ENCODE measurements at regions not wholly inside any gene's neighbourhood (a gene's known extent, or its start where the extent isn't known, plus 50 kb on each side); places are given as distances from the start of the nearest gene placed in this dataset.

GRCh38 chr2:185222311-185222710 is 516.3 kb upstream of the FSIP2 start:
- TF ChIP-seq RARB (CRISPR knock-in tag; IDR thresholded peaks at IDR 0.05) (no peak), ESRRG (CRISPR knock-in tag; IDR thresholded peaks at IDR 0.05) (no peak), OSR1 (CRISPR knock-in tag; IDR thresholded peaks at IDR 0.05) (no peak), ZNF70 (CRISPR knock-in tag; IDR thresholded peaks at IDR 0.05) (no peak), ZFP3 (CRISPR knock-in tag; IDR thresholded peaks at IDR 0.05) (no peak), BACH2 (CRISPR knock-in tag; IDR thresholded peaks at IDR 0.05; ENCODE audit: borderline replicate concordance) (no peak), ISL1 (CRISPR knock-in tag; IDR thresholded peaks at IDR 0.05) (no peak), SNAI2 (CRISPR knock-in tag; IDR thresholded peaks at IDR 0.05) (no peak), ZFP30 (CRISPR knock-in tag; IDR thresholded peaks at IDR 0.05) (no peak), CREB5 (CRISPR knock-in tag; IDR thresholded peaks at IDR 0.05; ENCODE audit: low read depth) (no peak)
- ATAC-seq: no peak

GRCh38 chr2:185227391-185227790 is 511.2 kb upstream of the FSIP2 start:
- ATAC-seq: no peak
- TF ChIP-seq ISL1 (CRISPR knock-in tag; IDR thresholded peaks at IDR 0.05) (no peak), GLIS3 (CRISPR knock-in tag; IDR thresholded peaks at IDR 0.05) (no peak), ZFP30 (CRISPR knock-in tag; IDR thresholded peaks at IDR 0.05) (no peak), ZC3H10 (CRISPR knock-in tag; IDR thresholded peaks at IDR 0.05) (no peak), TSHZ2 (CRISPR knock-in tag; IDR thresholded peaks at IDR 0.05) (no peak), PPARA (CRISPR knock-in tag; IDR thresholded peaks at IDR 0.05; ENCODE audit: borderline replicate concordance) (no peak), ZNF8 (CRISPR knock-in tag; IDR thresholded peaks at IDR 0.05) (no peak)

GRCh38 chr2:185239491-185239890 is 499.1 kb upstream of the FSIP2 start:
- TF ChIP-seq PPARA (CRISPR knock-in tag; IDR thresholded peaks at IDR 0.05; ENCODE audit: borderline replicate concordance): no peak
- no peak for TF ChIP-seq ESRRG (CRISPR knock-in tag; IDR thresholded peaks at IDR 0.05)
- no peak for TF ChIP-seq CREB5 (CRISPR knock-in tag; IDR thresholded peaks at IDR 0.05; ENCODE audit: low read depth)
- no peak for TF ChIP-seq ISL1 (CRISPR knock-in tag; IDR thresholded peaks at IDR 0.05)
- TF ChIP-seq OSR1 (CRISPR knock-in tag; IDR thresholded peaks at IDR 0.05): no peak
- TF ChIP-seq TCF4 (CRISPR knock-in tag; IDR thresholded peaks at IDR 0.05; ENCODE audit: borderline replicate concordance): no peak
- TF ChIP-seq ZNF8 (CRISPR knock-in tag; IDR thresholded peaks at IDR 0.05): no peak
- TF ChIP-seq ARNTL (CRISPR knock-in tag; IDR thresholded peaks at IDR 0.05; ENCODE audit: borderline replicate concordance, low read depth): no peak
- no peak for TF ChIP-seq CSRNP3 (CRISPR knock-in tag; IDR thresholded peaks at IDR 0.05)
- TF ChIP-seq GLIS3 (CRISPR knock-in tag; IDR thresholded peaks at IDR 0.05): no peak
- no peak for TF ChIP-seq ZC3H10 (CRISPR knock-in tag; IDR thresholded peaks at IDR 0.05)
- TF ChIP-seq ZFP3 (CRISPR knock-in tag; IDR thresholded peaks at IDR 0.05): no peak
- no peak for ATAC-seq

GRCh38 chr2:185240796-185241195 is 497.8 kb upstream of the FSIP2 start:
- TF ChIP-seq ISL1 (CRISPR knock-in tag; IDR thresholded peaks at IDR 0.05) (no peak), TSHZ2 (CRISPR knock-in tag; IDR thresholded peaks at IDR 0.05) (no peak), CSDC2 (CRISPR knock-in tag; IDR thresholded peaks at IDR 0.05) (no peak), ZNF565 (CRISPR knock-in tag; conservative IDR thresholded peaks at IDR 0.05; ENCODE audit: low read depth) (no peak)
- no peak for ATAC-seq

Measured in SK-N-SH treated with all-trans-retinoic acid at 6 μM for 48 hours (cell line).